Psoas muscle (tissue), 7 donors: ENCODE measurements at regions not wholly inside any gene's neighbourhood (a gene's known extent, or its start where the extent isn't known, plus 50 kb on each side); places are given as distances from the start of the nearest gene placed in this dataset.

Source experiments
- ATAC-seq, 4 donors: fragments of 200-7000 bp; cut with Tn5 transposase; one replicate each; pipeline ENCODE4 v1.9.1; 2020; ENCODE audit warnings: moderate library complexity in 3 of 4, mild to moderate bottlenecking in 2 of 4
- DNase-seq, 2 donors: peaks; one replicate each; pipeline ENCODE4 v3.0.0-alpha.2; 2020
- H3K27ac ChIP-seq: fragments of 200-600 bp; one replicate; pipeline ENCODE4 v1.8.0; 2022
- H3K27me3 ChIP-seq, 3 donors: fragments of 200-600 bp in 1 of 3; one replicate each; pipeline versions ENCODE4 v1.6.1 to v1.8.0; 2013 to 2022; ENCODE audit warnings: low read length in 2 of 3, mild to moderate bottlenecking in 2 of 3, moderate library complexity in 1 of 3; ENCODE audit not compliant: insufficient read depth in 3 of 3
- H3K36me3 ChIP-seq, 2 donors: fragments of 200-600 bp in 1 of 2; one replicate each; pipeline versions ENCODE4 v1.6.1 to v1.8.0; 2013 to 2022; ENCODE audit warnings: low read depth in 1 of 2, mild to moderate bottlenecking in 1 of 2, moderate library complexity in 1 of 2; ENCODE audit not compliant: insufficient read depth in 1 of 2
- H3K4me1 ChIP-seq: fragments of 200-600 bp; one replicate; pipeline ENCODE4 v1.8.0; 2022
- H3K4me3 ChIP-seq: fragments of 200-600 bp; one replicate; pipeline ENCODE4 v1.8.0; 2022; ENCODE audit warnings: mild to moderate bottlenecking
- H3K9me3 ChIP-seq: fragments of 200-600 bp; one replicate; pipeline ENCODE4 v1.8.0; 2022
- WGBS, 3 donors: extraction: QIAGEN DNeasy Blood & Tissue Kit; methylation state at CpG; one replicate each; pipeline versions ENCODE4 v1.1.6 to v1.1.7; 2013; 5-methylcytosine and 5-hydroxymethylcytosine counted together
- intact Hi-C, 2 donors: fragments of 100-400 bp; cut with DNase I; formaldehyde crosslinking; loops; one replicate each; pipeline versions ENCODE4 v1.11.0 to v1.14.2; 2022
- TF ChIP-seq, protein P1 (sequence below): fragments of 200-600 bp; IDR thresholded peaks from one replicate; pipeline ENCODE4 v1.8.0; 2022; ENCODE audit warnings: antibody characterized with exemption
- donor health status: healthy with polysubstance abuse.
- donor health status: DM: no; HTN: no; CAD: no; lungs with moderate emphysema.
- donor health status: Bipolar disorder and iron deficiency.
- donor health status: healthy.
- donor health status: DM: yes; HTN: yes; CAD: no.
- donor health status: DM: no; HTN: no; CAD: no.
- donor health status: DM: yes; HTN: yes; CAD: no.

DNA sequence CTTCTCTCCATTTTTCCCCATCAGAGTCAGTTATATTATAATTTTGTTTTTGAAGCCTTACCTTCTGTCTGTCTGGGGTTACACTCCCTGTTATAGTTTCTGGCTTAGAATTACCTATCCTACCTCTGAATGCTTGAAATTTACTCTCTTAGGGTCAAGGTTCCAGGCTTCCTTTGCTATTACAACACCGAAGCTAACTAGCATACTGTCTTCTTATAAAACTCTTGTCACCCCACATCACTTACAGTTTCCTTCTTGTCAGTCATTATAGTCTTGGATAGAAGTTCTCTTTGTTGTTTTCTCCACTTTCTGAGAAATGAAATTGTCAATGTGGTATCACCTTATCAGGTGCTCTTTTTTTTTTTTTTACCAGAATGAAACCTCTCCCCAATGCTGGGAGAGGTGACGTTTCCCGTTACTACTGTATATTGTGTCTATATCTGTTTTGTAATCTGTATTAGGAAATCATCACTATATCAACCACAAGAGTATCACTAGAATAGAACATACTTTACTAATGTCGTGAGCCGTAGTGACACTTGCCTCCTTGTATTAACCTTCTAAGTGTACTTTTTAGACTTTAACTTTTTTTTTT is 69.2 kb upstream of the PSMA6 start:
- intact Hi-C loops: loop anchor here in 1 of 2 donors (5.0 kb wide), 1 partner anchor 86 kb away; no protein-coding TSS in a partner anchor
- TF ChIP-seq, protein P1, sequence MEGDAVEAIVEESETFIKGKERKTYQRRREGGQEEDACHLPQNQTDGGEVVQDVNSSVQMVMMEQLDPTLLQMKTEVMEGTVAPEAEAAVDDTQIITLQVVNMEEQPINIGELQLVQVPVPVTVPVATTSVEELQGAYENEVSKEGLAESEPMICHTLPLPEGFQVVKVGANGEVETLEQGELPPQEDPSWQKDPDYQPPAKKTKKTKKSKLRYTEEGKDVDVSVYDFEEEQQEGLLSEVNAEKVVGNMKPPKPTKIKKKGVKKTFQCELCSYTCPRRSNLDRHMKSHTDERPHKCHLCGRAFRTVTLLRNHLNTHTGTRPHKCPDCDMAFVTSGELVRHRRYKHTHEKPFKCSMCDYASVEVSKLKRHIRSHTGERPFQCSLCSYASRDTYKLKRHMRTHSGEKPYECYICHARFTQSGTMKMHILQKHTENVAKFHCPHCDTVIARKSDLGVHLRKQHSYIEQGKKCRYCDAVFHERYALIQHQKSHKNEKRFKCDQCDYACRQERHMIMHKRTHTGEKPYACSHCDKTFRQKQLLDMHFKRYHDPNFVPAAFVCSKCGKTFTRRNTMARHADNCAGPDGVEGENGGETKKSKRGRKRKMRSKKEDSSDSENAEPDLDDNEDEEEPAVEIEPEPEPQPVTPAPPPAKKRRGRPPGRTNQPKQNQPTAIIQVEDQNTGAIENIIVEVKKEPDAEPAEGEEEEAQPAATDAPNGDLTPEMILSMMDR: no peak
- Histone ChIP-seq H3K4me3 (no peak overlapping the region), H3K27me3 (no peaks in the 10 kb centered on the region), H3K27ac (no peak overlapping the region), H3K36me3 (no peaks in the 10 kb centered on the region), H3K9me3 (no peaks in the 10 kb centered on the region), H3K4me1 (peaks cover 7% of the 10 kb centered on the region)
- DNase-seq: no peak
- WGBS, 3 donors: 82 to 95% (median 87%) methylated on average over 5 of the region's 5 CpGs
- peak in 1 of 4 donors; percentile 35 for ATAC-seq

DNA sequence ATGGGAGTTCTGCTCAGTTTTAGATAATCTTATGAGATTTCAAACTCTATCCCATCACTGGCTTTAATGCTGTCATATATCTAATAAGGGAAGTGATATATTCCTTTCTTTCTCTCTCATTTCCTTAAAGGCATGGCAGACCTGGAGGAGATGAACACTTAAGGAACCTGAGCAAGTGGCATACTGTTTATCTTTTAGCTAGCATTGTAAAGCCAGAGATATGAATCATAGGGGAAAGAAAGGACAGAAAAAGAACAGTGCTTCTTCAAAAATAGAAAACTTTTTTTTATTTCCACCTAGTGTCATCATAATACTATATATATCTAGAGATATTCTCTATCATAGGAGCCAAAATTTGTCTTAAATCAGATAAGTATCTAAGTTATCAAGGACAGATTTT is 68.3 kb upstream of the PSMA6 start:
- H3K27ac ChIP-seq: no peak overlapping the region
- TF ChIP-seq, protein P1: no peak
- ATAC-seq (peak in 3 of 4 donors; percentile 37 to 80 (median 71)), DNase-seq (no peak)
- no peaks in the 10 kb centered on the region for H3K27me3 ChIP-seq
- H3K4me3 ChIP-seq: no peak overlapping the region
- no peaks in the 10 kb centered on the region for H3K36me3 ChIP-seq
- peaks cover 7% of the 10 kb centered on the region for H3K4me1 ChIP-seq
- intact Hi-C loops: loop anchor here in 1 of 2 donors (5.0 kb wide), 1 partner anchor 87 kb away; no protein-coding TSS in a partner anchor
- no peaks in the 10 kb centered on the region for H3K9me3 ChIP-seq

DNA sequence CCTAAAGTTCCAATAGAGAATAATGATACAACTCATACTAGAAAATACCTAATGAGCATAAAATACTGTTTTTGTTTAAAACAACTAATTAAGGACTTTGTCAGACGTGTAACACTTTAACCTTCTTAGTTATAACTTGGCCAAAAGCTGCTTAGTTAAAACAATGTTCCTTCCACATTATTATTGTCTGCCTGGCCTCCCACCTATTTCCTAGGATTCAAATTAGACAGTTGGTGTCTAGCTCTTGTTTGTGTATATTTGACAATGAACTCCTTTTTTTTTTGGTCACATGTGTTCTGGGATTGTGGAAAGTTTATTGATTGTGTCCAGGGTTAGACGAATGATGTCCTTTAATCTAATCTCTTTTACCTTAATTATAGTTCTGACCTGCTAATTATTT is 67.6 kb upstream of the PSMA6 start:
- intact Hi-C loops: loop anchor here (5.0 kb wide), 2 partner anchors 87 to 183 kb away; no protein-coding TSS in a partner anchor
- no peak overlapping the region for H3K27ac ChIP-seq
- H3K9me3 ChIP-seq: no peaks in the 10 kb centered on the region
- 75 to 84% (median 82%) methylated on average over 2 of the region's 2 CpGs for WGBS, 3 donors
- no peaks in the 10 kb centered on the region for H3K27me3 ChIP-seq
- peaks cover 7% of the 10 kb centered on the region for H3K4me1 ChIP-seq
- DNase-seq (no peak), ATAC-seq (no peak)
- no peaks in the 10 kb centered on the region for H3K36me3 ChIP-seq
- TF ChIP-seq, protein P1: no peak
- H3K4me3 ChIP-seq: no peak overlapping the region

DNA sequence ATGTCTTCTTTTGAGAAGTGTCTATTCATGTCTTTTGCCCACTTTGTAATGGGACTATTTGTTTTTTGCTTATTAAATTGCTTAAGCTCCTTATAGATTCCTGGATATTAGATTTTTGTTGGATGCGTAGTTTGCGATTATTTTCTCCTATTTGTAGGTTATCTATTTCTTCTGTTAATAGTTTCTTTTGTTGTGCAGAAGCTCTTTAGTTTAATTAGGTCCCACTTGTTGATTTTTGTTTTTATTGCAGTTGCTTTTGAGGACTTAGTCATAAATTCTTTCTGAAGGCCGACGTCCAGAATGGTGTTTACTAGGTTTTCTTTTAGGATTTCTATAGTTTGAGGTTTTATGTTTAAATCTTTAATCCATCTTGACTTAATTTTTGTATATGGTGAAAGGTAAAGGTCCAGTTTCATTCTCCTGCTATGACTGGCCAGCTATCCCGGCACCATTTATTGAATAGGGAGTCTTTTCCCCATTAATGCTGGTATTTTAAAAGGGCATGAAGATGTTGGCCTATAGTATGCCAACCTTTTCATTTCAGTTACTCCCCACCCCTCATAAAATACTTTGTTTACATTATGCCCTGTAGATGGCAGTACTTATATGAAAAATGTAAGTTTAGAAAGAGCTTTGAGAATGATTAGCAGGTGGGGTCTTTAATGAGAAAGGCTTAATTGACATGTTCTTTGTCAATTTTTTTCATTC is 62.9 kb upstream of the PSMA6 start:
- Histone ChIP-seq H3K4me3 (no peak overlapping the region), H3K27ac (no peak overlapping the region), H3K4me1 (peaks cover 2% of the 10 kb centered on the region), H3K9me3 (no peaks in the 10 kb centered on the region), H3K36me3 (no peaks in the 10 kb centered on the region), H3K27me3 (no peaks in the 10 kb centered on the region)
- 83 to 84% (median 83%) methylated on average over 5 of the region's 5 CpGs for WGBS, 3 donors
- TF ChIP-seq, protein P1: peak; percentile 26
- intact Hi-C loops: loop anchor here in 1 of 2 donors (5.0 kb wide), 1 partner anchor 178 kb away; no protein-coding TSS in a partner anchor
- DNase-seq (no peak), ATAC-seq (peak in 2 of 4 donors; percentile 37 to 58)
